ENCODE measurements at regions not wholly inside any gene's neighbourhood (a gene's known extent, or its start where the extent isn't known, plus 50 kb on each side); places are given as distances from the start of the nearest gene placed in this dataset.

DNA sequence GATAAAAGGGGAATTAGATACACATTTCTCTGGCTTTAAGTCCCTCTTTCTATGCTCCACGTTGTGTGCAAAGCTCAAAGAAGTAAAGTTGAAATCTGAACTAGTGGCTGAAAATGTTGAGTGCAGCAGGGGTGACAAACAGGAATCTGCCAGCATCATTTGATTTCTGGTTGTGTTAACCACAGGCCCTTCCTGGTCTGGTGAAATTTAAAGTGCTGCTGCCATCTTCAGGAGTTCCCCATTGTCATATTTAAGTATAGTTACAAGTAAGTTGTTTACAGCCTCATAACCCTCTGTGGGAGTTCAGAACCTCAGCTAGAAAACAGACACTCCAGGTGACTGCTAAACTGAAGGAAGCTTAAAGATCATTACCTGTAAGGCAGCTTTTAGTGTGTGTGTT is 90.9 kb upstream of the CCDC196 start:
- DNase-seq, result no peak
- ATAC-seq, result no peak
- H3K9me3 ChIP-seq (ENCODE audit: control insufficient read depth, low read length), result no peaks in the 10 kb centered on the region
- intact Hi-C loops (cut with DNase I), result no loop called here
- H3K4me3 ChIP-seq (ENCODE audit: low read length), result no peak overlapping the region
- no peaks in the 10 kb centered on the region for H3K4me1 ChIP-seq (ENCODE audit: control insufficient read depth, insufficient read depth, low read length)
- no peak overlapping the region for H3K27ac ChIP-seq (ENCODE audit: low read length)
- H3K27me3 ChIP-seq (ENCODE audit: control insufficient read depth, insufficient read depth), result no peaks in the 10 kb centered on the region
- 34% methylated on average over 1 of the region's 1 CpG for WGBS

DNA sequence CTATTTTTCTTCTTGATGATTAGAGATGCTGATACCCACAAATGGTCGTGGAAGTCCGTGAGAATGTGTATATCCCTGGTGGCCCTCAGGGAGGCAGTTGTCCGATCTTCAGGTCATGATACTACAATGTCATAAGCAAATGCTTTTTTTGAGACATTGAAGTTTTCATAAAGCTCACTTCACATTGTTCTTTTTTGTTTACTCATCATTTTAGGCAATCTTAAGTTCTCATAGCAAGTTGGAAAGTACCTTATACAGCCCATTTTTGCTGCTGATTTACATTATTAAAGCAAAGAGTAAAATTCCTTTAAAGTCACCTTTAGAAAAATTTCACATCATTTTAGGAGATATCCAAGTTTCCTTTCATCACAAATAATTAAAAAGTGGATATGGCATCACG is 90.0 kb upstream of the CCDC196 start:
- ATAC-seq (no peak), DNase-seq (no peak)
- no peak overlapping the region for H3K4me3 ChIP-seq (ENCODE audit: low read length)
- H3K9me3 ChIP-seq (ENCODE audit: control insufficient read depth, low read length), result no peaks in the 10 kb centered on the region
- H3K4me1 ChIP-seq (ENCODE audit: control insufficient read depth, insufficient read depth, low read length), result no peaks in the 10 kb centered on the region
- WGBS, result 80% methylated on average over 4 of the region's 4 CpGs
- H3K27ac ChIP-seq (ENCODE audit: low read length), result no peak overlapping the region
- H3K27me3 ChIP-seq (ENCODE audit: control insufficient read depth, insufficient read depth), result no peaks in the 10 kb centered on the region
- intact Hi-C loops (cut with DNase I), result no loop called here

- 35% methylated on average over 1 of the region's 1 CpG for WGBS
- DNase-seq, result no peak
- no peak overlapping the region for H3K27ac ChIP-seq (ENCODE audit: low read length)
- H3K27me3 ChIP-seq (ENCODE audit: control insufficient read depth, insufficient read depth), result no peaks in the 10 kb centered on the region
- no peaks in the 10 kb centered on the region for H3K4me1 ChIP-seq (ENCODE audit: control insufficient read depth, insufficient read depth, low read length)
- intact Hi-C loops (cut with DNase I), result no loop called here
- no peak for ATAC-seq
- H3K4me3 ChIP-seq (ENCODE audit: low read length), result no peak overlapping the region
- no peaks in the 10 kb centered on the region for H3K9me3 ChIP-seq (ENCODE audit: control insufficient read depth, low read length)
These were observed 87.7 kb upstream of the CCDC196 start for GRCh38 chr14:66398437-66398836.

DNA sequence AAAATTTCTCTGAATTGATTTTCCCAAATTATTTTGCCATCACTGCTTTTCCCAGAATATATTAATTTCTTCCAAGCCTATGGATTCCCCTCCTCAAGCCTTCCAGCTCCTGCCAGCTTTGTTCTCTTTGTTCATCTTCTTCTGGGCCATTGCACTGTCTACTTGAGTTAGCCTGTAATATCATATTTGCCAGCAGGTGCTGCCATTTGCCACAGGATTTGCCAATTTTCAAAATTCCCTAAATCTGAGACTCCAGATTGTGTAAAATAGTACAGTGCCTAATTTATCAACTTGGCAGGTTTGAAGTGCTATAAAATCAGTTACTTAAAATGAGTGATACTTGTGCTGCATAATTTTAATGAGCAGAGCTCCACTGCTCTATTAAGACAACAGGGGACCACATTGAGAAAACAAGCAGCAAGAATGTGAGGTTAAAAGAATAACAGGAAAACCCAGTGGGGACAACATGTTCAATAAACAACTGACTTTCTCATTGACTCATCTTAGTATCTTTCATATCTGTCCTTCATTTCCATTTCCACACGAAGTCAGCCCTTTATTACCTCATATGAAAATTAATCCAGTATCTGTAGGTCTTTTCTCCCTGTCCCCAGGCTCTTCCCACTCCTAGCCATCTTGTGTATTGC is 84.6 kb upstream of the CCDC196 start:
- Histone ChIP-seq H3K9me3 (ENCODE audit: control insufficient read depth, low read length) (no peaks in the 10 kb centered on the region), H3K4me3 (ENCODE audit: low read length) (no peak overlapping the region), H3K4me1 (ENCODE audit: control insufficient read depth, insufficient read depth, low read length) (no peaks in the 10 kb centered on the region), H3K27me3 (ENCODE audit: control insufficient read depth, insufficient read depth) (no peaks in the 10 kb centered on the region), H3K27ac (ENCODE audit: low read length) (no peak overlapping the region)
- WGBS, result 31% methylated on average over 1 of the region's 1 CpG
- intact Hi-C loops (cut with DNase I), result loop anchor here in 1 of 4 donors (2.0 kb wide), 1 partner anchor 43 kb away; no protein-coding TSS in a partner anchor
- ATAC-seq (no peak), DNase-seq (no peak)

- H3K4me1 ChIP-seq (ENCODE audit: control insufficient read depth, insufficient read depth, low read length), result no peaks in the 10 kb centered on the region
- ATAC-seq, result peak; percentile 68 to 80
- H3K27me3 ChIP-seq (ENCODE audit: control insufficient read depth, insufficient read depth), result no peaks in the 10 kb centered on the region
- no peak overlapping the region for H3K27ac ChIP-seq (ENCODE audit: low read length)
- no peaks in the 10 kb centered on the region for H3K9me3 ChIP-seq (ENCODE audit: control insufficient read depth, low read length)
- no peak for DNase-seq
- H3K4me3 ChIP-seq (ENCODE audit: low read length), result no peak overlapping the region
- 22% methylated on average over 5 of the region's 5 CpGs for WGBS
- intact Hi-C loops (cut with DNase I), result loop anchor here in 1 of 4 donors (2.0 kb wide), 1 partner anchor 44 kb away; no protein-coding TSS in a partner anchor
These were observed 83.0 kb upstream of the CCDC196 start for GRCh38 chr14:66403183-66403582.

DNA sequence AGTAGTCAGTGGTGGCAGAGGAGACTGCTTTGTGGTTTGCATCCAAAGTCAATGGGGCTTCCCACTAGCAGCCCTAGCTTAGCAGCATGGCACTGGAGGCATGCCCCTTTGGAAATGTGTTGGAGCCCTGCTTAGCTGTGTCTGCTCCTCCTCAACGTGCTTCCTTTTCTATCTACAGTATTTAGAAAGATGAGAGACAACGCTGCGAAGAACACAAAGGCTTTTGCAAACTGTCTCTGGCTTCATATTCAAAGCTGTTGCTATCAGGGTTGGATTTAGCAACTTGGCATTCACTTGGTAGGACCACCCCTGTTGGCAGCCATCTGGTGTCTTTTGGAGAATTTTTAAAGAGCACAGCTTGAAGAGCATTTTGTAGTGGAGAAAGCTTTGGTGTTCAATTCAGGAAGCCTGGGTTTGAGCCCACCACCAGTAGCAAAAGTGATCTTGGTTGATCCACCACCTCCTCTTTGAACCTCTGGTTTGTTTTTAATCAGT is 82.1 kb upstream of the CCDC196 start:
- ATAC-seq, result no peak

GRCh38 chr14:66405158-66405557 is 81.0 kb upstream of the CCDC196 start:
- Histone ChIP-seq H3K9me3 (ENCODE audit: control insufficient read depth, low read length) (no peaks in the 10 kb centered on the region), H3K27ac (ENCODE audit: low read length) (no peak overlapping the region), H3K4me3 (ENCODE audit: low read length) (no peak overlapping the region), H3K4me1 (ENCODE audit: control insufficient read depth, insufficient read depth, low read length) (no peaks in the 10 kb centered on the region), H3K27me3 (ENCODE audit: control insufficient read depth, insufficient read depth) (no peaks in the 10 kb centered on the region)
- intact Hi-C loops (cut with DNase I), result no loop called here
- no peak for DNase-seq
- WGBS, result 41% methylated on average over 1 of the region's 1 CpG
- ATAC-seq, result no peak

More for the DNA sequence above, 82.1 kb upstream of the CCDC196 start:
- Histone ChIP-seq H3K9me3 (ENCODE audit: control insufficient read depth, low read length) (no peaks in the 10 kb centered on the region), H3K27ac (ENCODE audit: low read length) (no peak overlapping the region), H3K27me3 (ENCODE audit: control insufficient read depth, insufficient read depth) (no peaks in the 10 kb centered on the region), H3K4me3 (ENCODE audit: low read length) (no peak overlapping the region), H3K4me1 (ENCODE audit: control insufficient read depth, insufficient read depth, low read length) (no peaks in the 10 kb centered on the region)
- WGBS, result 76% methylated on average over 3 of the region's 3 CpGs
- intact Hi-C loops (cut with DNase I), result no loop called here
- DNase-seq, result no peak

- Histone ChIP-seq H3K9me3 (ENCODE audit: control insufficient read depth, low read length) (no peaks in the 10 kb centered on the region), H3K4me3 (ENCODE audit: low read length) (no peak overlapping the region), H3K27me3 (ENCODE audit: control insufficient read depth, insufficient read depth) (no peaks in the 10 kb centered on the region), H3K27ac (ENCODE audit: low read length) (no peak overlapping the region), H3K4me1 (ENCODE audit: control insufficient read depth, insufficient read depth, low read length) (no peaks in the 10 kb centered on the region)
- DNase-seq, result no peak
- intact Hi-C loops (cut with DNase I), result no loop called here
- no peak for ATAC-seq
These were observed 72.3 kb upstream of the CCDC196 start for GRCh38 chr14:66413901-66414300.

GRCh38 chr14:66414511-66414910 is 71.7 kb upstream of the CCDC196 start:
- no peak overlapping the region for H3K4me3 ChIP-seq (ENCODE audit: low read length)
- H3K9me3 ChIP-seq (ENCODE audit: control insufficient read depth, low read length), result no peaks in the 10 kb centered on the region
- DNase-seq (no peak), ATAC-seq (no peak)
- no peak overlapping the region for H3K27ac ChIP-seq (ENCODE audit: low read length)
- H3K27me3 ChIP-seq (ENCODE audit: control insufficient read depth, insufficient read depth), result no peaks in the 10 kb centered on the region
- intact Hi-C loops (cut with DNase I), result no loop called here
- H3K4me1 ChIP-seq (ENCODE audit: control insufficient read depth, insufficient read depth, low read length), result no peaks in the 10 kb centered on the region
- 95% methylated on average over 1 of the region's 1 CpG for WGBS

GRCh38 chr14:66420251-66421006 is 65.7 kb upstream of the CCDC196 start:
- WGBS, result 77% methylated on average over 2 of the region's 2 CpGs
- Histone ChIP-seq H3K27ac (ENCODE audit: low read length) (no peak overlapping the region), H3K4me3 (ENCODE audit: low read length) (no peak overlapping the region), H3K27me3 (ENCODE audit: control insufficient read depth, insufficient read depth) (no peaks in the 10 kb centered on the region), H3K9me3 (ENCODE audit: control insufficient read depth, low read length) (no peaks in the 10 kb centered on the region), H3K4me1 (ENCODE audit: control insufficient read depth, insufficient read depth, low read length) (no peaks in the 10 kb centered on the region)
- DNase-seq, result no peak
- ATAC-seq, result no peak
- intact Hi-C loops (cut with DNase I), result no loop called here

GRCh38 chr14:66421990-66422946 is 63.9 kb upstream of the CCDC196 start:
- intact Hi-C loops (cut with DNase I), result no loop called here
- no peak overlapping the region for H3K4me3 ChIP-seq (ENCODE audit: low read length)
- H3K9me3 ChIP-seq (ENCODE audit: control insufficient read depth, low read length), result no peaks in the 10 kb centered on the region
- no peak overlapping the region for H3K27ac ChIP-seq (ENCODE audit: low read length)
- H3K27me3 ChIP-seq (ENCODE audit: control insufficient read depth, insufficient read depth), result no peaks in the 10 kb centered on the region
- H3K4me1 ChIP-seq (ENCODE audit: control insufficient read depth, insufficient read depth, low read length), result no peaks in the 10 kb centered on the region
- WGBS, result 66% methylated on average over 6 of the region's 6 CpGs
- ATAC-seq (no peak), DNase-seq (no peak)
